CD14-positive monocyte (primary cell): ENCODE measurements at regions not wholly inside any gene's neighbourhood (a gene's known extent, or its start where the extent isn't known, plus 50 kb on each side); places are given as distances from the start of the nearest gene placed in this dataset.

Experiments used
- DNase-seq, 3 donors: peaks; one replicate each; pipeline ENCODE4 v3.0.0-alpha.2; 2011 to 2022
- H2AFZ ChIP-seq: 2 replicates; pipeline ENCODE4 v1.6.0; 2012; ENCODE audit warnings: mild to moderate bottlenecking, low read depth, low read length, inconsistent platforms; ENCODE audit not compliant: insufficient read depth, poor library complexity, severe bottlenecking
- H3K27ac ChIP-seq, 2 donors: 1 replicate in 1 of 2; 2 replicates in 1 of 2; pipeline ENCODE4 v1.5.1; 2012 to 2013; ENCODE audit warnings: low read length in 2 of 2, control low read depth in 1 of 2, inconsistent platforms in 1 of 2, low read depth in 1 of 2, mild to moderate bottlenecking in 1 of 2
- H3K27me3 ChIP-seq, 2 donors: one replicate each; pipeline versions ENCODE4 v1.6.0 to v1.6.1; 2011 to 2013; ENCODE audit warnings: low read length in 2 of 2; ENCODE audit not compliant: control insufficient read depth in 2 of 2, insufficient read depth in 2 of 2
- H3K36me3 ChIP-seq, 2 donors: replicated peaks in 1 of 2; 1 replicate in 1 of 2; 2 replicates in 1 of 2; pipeline versions ENCODE4 v1.5.1 to v1.6.1; 2012 to 2013; ENCODE audit warnings: low read length in 2 of 2, control low read depth in 1 of 2, inconsistent platforms in 1 of 2, mild to moderate bottlenecking in 1 of 2; ENCODE audit not compliant: insufficient read depth in 2 of 2, control insufficient read depth in 1 of 2
- H3K4me1 ChIP-seq, 2 donors: 1 replicate in 1 of 2; 2 replicates in 1 of 2; pipeline versions ENCODE4 v1.5.1 to v1.6.1; 2012 to 2013; ENCODE audit warnings: low read length in 2 of 2, control low read depth in 1 of 2, inconsistent platforms in 1 of 2, mild to moderate bottlenecking in 1 of 2, moderate library complexity in 1 of 2; ENCODE audit not compliant: insufficient read depth in 2 of 2, control insufficient read depth in 1 of 2
- H3K4me2 ChIP-seq: replicated peaks from 2 replicates; pipeline ENCODE3; 2012; ENCODE audit warnings: low read length, moderate library complexity, mild to moderate bottlenecking; ENCODE audit not compliant: poor library complexity, severe bottlenecking; ENCODE audit errors: extremely low read depth
- H3K4me3 ChIP-seq, 3 experiments: fragments of 200-600 bp in 1 of 3; sonication (generic) in 1 of 3; replicated peaks in 1 of 3; 1 replicate in 2 of 3; 2 replicates in 1 of 3; pipeline ENCODE4 v1.5.1; 2011 to 2013; ENCODE audit warnings: low read length in 3 of 3, mild to moderate bottlenecking in 3 of 3, control low read depth in 2 of 3, low read depth in 2 of 3, inconsistent platforms in 1 of 3, moderate library complexity in 1 of 3
- H3K79me2 ChIP-seq: 2 replicates; pipeline ENCODE4 v1.6.0; 2012; ENCODE audit warnings: mild to moderate bottlenecking, control low read depth, inconsistent platforms, low read length, moderate library complexity; ENCODE audit not compliant: insufficient read depth
- H3K9ac ChIP-seq: 2 replicates; pipeline ENCODE4 v1.6.0; 2017; ENCODE audit warnings: low read length, mild to moderate bottlenecking; ENCODE audit not compliant: insufficient read depth, poor library complexity, severe bottlenecking
- H3K9me3 ChIP-seq, 2 donors: replicated peaks in 1 of 2; 1 replicate in 1 of 2; 2 replicates in 1 of 2; pipeline versions ENCODE4 v1.5.1 to v1.6.1; 2012 to 2013; ENCODE audit warnings: low read length in 2 of 2, control low read depth in 1 of 2; ENCODE audit not compliant: control insufficient read depth in 1 of 2, insufficient read depth in 1 of 2
- H4K20me1 ChIP-seq: 2 replicates; pipeline ENCODE4 v1.6.0; 2012; ENCODE audit warnings: mild to moderate bottlenecking, low read length, control low read depth, moderate library complexity; ENCODE audit not compliant: insufficient read depth
- H3K27ac Mint-ChIP-seq, 7 donors: one replicate each; pipeline ENCODE4 v1.8.0; 2020; ENCODE audit warnings: mild to moderate bottlenecking in 7 of 7, mixed read lengths in 7 of 7, moderate library complexity in 6 of 7, inconsistent platforms in 2 of 7
- H3K27me3 Mint-ChIP-seq, 3 donors: one replicate each; pipeline ENCODE4 v1.8.0; 2021 to 2022; ENCODE audit warnings: low read depth in 3 of 3, mild to moderate bottlenecking in 3 of 3, mixed read lengths in 3 of 3, moderate library complexity in 3 of 3, inconsistent platforms in 1 of 3
- H3K36me3 Mint-ChIP-seq, 2 donors: one replicate each; pipeline ENCODE4 v1.8.0; 2020; ENCODE audit warnings: mixed read lengths in 2 of 2, inconsistent platforms in 1 of 2, mild to moderate bottlenecking in 1 of 2
- H3K4me1 Mint-ChIP-seq: one replicate; pipeline ENCODE4 v1.8.0; 2020; ENCODE audit warnings: mild to moderate bottlenecking, mixed read lengths
- H3K4me3 Mint-ChIP-seq, 2 donors: one replicate each; pipeline ENCODE4 v1.8.0; 2020; ENCODE audit warnings: mild to moderate bottlenecking in 2 of 2, mixed read lengths in 2 of 2, moderate library complexity in 1 of 2
- H3K9me3 Mint-ChIP-seq, 7 donors: one replicate each; pipeline ENCODE4 v1.8.0; 2020 to 2022; ENCODE audit warnings: mixed read lengths in 7 of 7, mild to moderate bottlenecking in 6 of 7, moderate library complexity in 6 of 7, inconsistent platforms in 2 of 7
- WGBS: methylation state at CpG from one replicate; pipeline ENCODE4 v1.1.5; 2013; ENCODE audit warnings: missing lambda C conversion rate; ENCODE audit not compliant: insufficient coverage; 5-methylcytosine and 5-hydroxymethylcytosine counted together
- intact Hi-C, 2 donors: fragments of 100-400 bp; cut with micrococcal nuclease; formaldehyde crosslinking; loops; one replicate each; pipeline versions ENCODE4 v1.15.0 to v1.15.1; 2023
- TF ChIP-seq, protein P1 (sequence below): fragments of 200-600 bp; IDR thresholded peaks from one replicate; pipeline ENCODE4 v1.8.0; 2022; ENCODE audit warnings: antibody characterized with exemption, mild to moderate bottlenecking

DNA sequence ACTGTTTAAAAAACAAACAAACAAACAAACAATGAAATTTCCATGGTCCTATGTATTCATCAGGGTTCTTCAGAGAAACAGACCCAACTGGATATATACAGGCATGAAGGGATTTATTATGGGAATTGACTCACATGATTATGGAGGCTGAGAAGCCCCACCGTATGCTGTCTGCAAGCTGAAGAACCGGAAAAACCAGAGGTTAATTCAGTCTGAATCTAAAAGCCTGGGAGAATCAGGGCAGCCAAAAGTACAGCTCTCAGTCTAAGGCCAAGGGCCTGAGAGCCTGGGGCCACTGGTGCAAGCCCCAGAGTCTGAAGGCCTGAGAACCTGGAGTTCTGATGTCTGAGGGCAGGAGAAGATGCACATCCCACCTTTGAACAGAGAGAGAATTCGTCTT is 163.5 kb downstream of the MDFIC start:
- Mint-ChIP-seq H3K4me1 (no peaks in the 10 kb centered on the region), H3K36me3 (no peaks in the 10 kb centered on the region), H3K4me3 (no peak overlapping the region), H3K27ac (no peak overlapping the region), H3K9me3 (no peaks in the 10 kb centered on the region), H3K27me3 (peaks cover 0 to 2% (median 0%) of the 10 kb centered on the region in 3 donors)
- WGBS = 97% methylated on average over 3 of the region's 3 CpGs
- H3K27me3 ChIP-seq = no peaks in the 10 kb centered on the region
- no peak overlapping the region for H3K4me2 ChIP-seq
- H3K4me3 ChIP-seq = no peak overlapping the region
- intact Hi-C loops = no loop called here
- no peaks in the 10 kb centered on the region for H3K9me3 ChIP-seq
- no peaks in the 10 kb centered on the region for H3K79me2 ChIP-seq
- no peaks in the 10 kb centered on the region for H3K36me3 ChIP-seq
- no peaks in the 10 kb centered on the region for H4K20me1 ChIP-seq
- no peak for DNase-seq
- H3K9ac ChIP-seq = no peak overlapping the region
- TF ChIP-seq, protein P1, sequence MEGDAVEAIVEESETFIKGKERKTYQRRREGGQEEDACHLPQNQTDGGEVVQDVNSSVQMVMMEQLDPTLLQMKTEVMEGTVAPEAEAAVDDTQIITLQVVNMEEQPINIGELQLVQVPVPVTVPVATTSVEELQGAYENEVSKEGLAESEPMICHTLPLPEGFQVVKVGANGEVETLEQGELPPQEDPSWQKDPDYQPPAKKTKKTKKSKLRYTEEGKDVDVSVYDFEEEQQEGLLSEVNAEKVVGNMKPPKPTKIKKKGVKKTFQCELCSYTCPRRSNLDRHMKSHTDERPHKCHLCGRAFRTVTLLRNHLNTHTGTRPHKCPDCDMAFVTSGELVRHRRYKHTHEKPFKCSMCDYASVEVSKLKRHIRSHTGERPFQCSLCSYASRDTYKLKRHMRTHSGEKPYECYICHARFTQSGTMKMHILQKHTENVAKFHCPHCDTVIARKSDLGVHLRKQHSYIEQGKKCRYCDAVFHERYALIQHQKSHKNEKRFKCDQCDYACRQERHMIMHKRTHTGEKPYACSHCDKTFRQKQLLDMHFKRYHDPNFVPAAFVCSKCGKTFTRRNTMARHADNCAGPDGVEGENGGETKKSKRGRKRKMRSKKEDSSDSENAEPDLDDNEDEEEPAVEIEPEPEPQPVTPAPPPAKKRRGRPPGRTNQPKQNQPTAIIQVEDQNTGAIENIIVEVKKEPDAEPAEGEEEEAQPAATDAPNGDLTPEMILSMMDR = no peak
- H2AFZ ChIP-seq = no peak overlapping the region
- H3K4me1 ChIP-seq = no peaks in the 10 kb centered on the region
- no peak overlapping the region for H3K27ac ChIP-seq

DNA sequence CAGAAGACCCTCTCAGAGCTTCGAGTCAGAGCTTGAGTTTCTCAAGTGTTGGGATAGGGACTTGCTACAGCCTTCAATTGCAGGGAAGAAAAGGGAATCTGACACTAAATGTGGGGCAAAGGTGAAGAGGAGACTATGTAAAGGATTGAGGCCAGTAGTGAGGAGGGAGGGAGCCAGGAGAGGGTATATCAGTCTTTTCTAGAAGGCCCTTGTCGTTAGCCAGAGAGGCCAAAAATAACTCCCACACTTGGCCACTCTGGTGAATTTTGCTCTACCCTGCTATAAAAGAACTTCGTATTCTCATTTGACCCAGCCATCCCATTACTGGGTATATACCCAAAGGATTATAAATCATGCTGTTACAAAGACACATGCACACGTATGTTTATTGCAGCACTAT is 162.0 kb downstream of the MDFIC start:
- no peaks in the 10 kb centered on the region for H3K27me3 ChIP-seq
- no peak overlapping the region for H3K4me2 ChIP-seq
- no peaks in the 10 kb centered on the region for H3K4me1 Mint-ChIP-seq
- no peaks in the 10 kb centered on the region for H3K9me3 Mint-ChIP-seq
- H3K27me3 Mint-ChIP-seq = peaks cover 0 to 2% (median 0%) of the 10 kb centered on the region in 3 donors
- no peak for DNase-seq
- WGBS = no CpG with 5 or more reads among the region's 4 CpGs
- H3K27ac Mint-ChIP-seq = no peak overlapping the region
- H3K79me2 ChIP-seq = no peaks in the 10 kb centered on the region
- no peak overlapping the region for H3K27ac ChIP-seq
- no peaks in the 10 kb centered on the region for H4K20me1 ChIP-seq
- TF ChIP-seq, protein P1 = no peak
- no peak overlapping the region for H2AFZ ChIP-seq
- intact Hi-C loops = no loop called here
- no peak overlapping the region for H3K4me3 Mint-ChIP-seq
- H3K36me3 ChIP-seq = no peaks in the 10 kb centered on the region
- H3K4me3 ChIP-seq = no peak overlapping the region
- no peaks in the 10 kb centered on the region for H3K4me1 ChIP-seq
- no peak overlapping the region for H3K9ac ChIP-seq
- H3K36me3 Mint-ChIP-seq = no peaks in the 10 kb centered on the region
- H3K9me3 ChIP-seq = no peaks in the 10 kb centered on the region
